Astrocyte of the spinal cord (primary cell): ENCODE measurements at regions not wholly inside any gene's neighbourhood (a gene's known extent, or its start where the extent isn't known, plus 50 kb on each side); places are given as distances from the start of the nearest gene placed in this dataset.

Source experiments
- DNase-seq: peaks from one replicate; pipeline ENCODE4 v3.0.0; 2011; ENCODE audit warnings: low read depth, low spot score
- H3K4me3 ChIP-seq: 2 replicates; pipeline ENCODE4 v1.5.1; 2011; ENCODE audit warnings: low read depth, mild to moderate bottlenecking, low read length, moderate library complexity
- in situ Hi-C: cut with HindIII; loops from 2 replicates; pipeline ENCODE4 v1.10.0; 2017; ENCODE audit warnings: low sequenced_read_pairs
- TF ChIP-seq, protein P1 (sequence below): IDR thresholded peaks from 2 replicates; pipeline ENCODE4 v1.5.1; 2012; ENCODE audit warnings: low read depth, mild to moderate bottlenecking, low read length, inconsistent platforms

GRCh38 chr10:18760836-18761235 is 101.6 kb downstream of the ARL5B start:
- H3K4me3 ChIP-seq, result no peak overlapping the region
- in situ Hi-C loops, result no loop called here
- DNase-seq, result no peak
- TF ChIP-seq, protein P1, sequence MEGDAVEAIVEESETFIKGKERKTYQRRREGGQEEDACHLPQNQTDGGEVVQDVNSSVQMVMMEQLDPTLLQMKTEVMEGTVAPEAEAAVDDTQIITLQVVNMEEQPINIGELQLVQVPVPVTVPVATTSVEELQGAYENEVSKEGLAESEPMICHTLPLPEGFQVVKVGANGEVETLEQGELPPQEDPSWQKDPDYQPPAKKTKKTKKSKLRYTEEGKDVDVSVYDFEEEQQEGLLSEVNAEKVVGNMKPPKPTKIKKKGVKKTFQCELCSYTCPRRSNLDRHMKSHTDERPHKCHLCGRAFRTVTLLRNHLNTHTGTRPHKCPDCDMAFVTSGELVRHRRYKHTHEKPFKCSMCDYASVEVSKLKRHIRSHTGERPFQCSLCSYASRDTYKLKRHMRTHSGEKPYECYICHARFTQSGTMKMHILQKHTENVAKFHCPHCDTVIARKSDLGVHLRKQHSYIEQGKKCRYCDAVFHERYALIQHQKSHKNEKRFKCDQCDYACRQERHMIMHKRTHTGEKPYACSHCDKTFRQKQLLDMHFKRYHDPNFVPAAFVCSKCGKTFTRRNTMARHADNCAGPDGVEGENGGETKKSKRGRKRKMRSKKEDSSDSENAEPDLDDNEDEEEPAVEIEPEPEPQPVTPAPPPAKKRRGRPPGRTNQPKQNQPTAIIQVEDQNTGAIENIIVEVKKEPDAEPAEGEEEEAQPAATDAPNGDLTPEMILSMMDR, result no peak

GRCh38 chr10:18767981-18768380 is 108.8 kb downstream of the ARL5B start:
- TF ChIP-seq, protein P1, result no peak
- H3K4me3 ChIP-seq, result no peak overlapping the region
- no peak for DNase-seq
- in situ Hi-C loops, result no loop called here

DNA sequence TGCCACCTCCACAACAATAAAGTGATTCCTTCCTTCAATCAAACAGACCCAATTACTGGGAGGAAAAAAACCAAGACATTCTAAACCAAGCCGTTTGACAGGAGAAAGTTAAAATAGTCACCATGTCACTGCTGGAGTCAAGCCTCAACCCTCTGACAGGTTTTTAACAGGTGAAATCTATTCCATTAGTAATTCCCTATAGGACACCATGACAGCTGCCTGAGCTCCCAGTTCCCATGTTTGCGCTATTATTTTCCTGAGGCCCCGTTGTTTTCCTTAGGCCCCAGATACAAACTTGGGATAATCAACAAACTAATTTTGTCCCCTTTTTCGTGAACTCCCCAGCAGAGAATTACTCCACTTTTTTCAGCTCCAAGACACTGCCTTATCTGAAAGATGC is 113.9 kb downstream of the ARL5B start:
- H3K4me3 ChIP-seq, result no peak overlapping the region
- TF ChIP-seq, protein P1, result no peak
- in situ Hi-C loops, result no loop called here
- DNase-seq, result no peak

- no peak overlapping the region for H3K4me3 ChIP-seq
- no peak for DNase-seq
- in situ Hi-C loops, result no loop called here
- TF ChIP-seq, protein P1, result no peak
Measured at GRCh38 chr10:18777258-18777657, 118.0 kb downstream of the ARL5B start.

- DNase-seq, result no peak
Measured at GRCh38 chr10:18786478-18786877, 127.2 kb downstream of the ARL5B start.

DNA sequence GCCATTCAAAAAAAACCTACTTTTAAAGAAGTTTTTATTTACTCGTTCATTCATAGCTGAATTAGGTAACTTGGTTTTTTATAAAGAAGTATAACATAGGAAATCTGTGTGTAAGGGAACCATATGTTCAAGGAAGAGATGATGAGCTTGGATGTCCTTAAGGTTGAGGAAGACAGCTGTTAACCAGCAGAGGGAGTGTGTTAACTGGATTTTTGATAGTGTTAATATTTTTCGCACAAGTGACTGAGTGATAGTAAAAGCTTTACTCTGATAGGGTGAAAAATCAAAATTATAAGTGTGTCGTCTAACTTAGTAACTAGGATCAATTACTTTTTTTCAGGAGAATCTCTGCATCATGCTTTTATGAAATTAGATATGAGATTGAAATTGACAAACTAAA is 134.7 kb downstream of the ARL5B start:
- in situ Hi-C loops, result no loop called here
- DNase-seq, result peak; percentile 16
- TF ChIP-seq, protein P1, result peak; percentile 47
- H3K4me3 ChIP-seq, result no peak overlapping the region

More at GRCh38 chr10:18786478-18786877, 127.2 kb downstream of the ARL5B start:
- in situ Hi-C loops, result no loop called here
- H3K4me3 ChIP-seq, result no peak overlapping the region
- TF ChIP-seq, protein P1, result no peak

GRCh38 chr10:18795549-18795948 is 136.3 kb downstream of the ARL5B start:
- in situ Hi-C loops, result no loop called here
- no peak for DNase-seq
- no peak overlapping the region for H3K4me3 ChIP-seq
- TF ChIP-seq, protein P1, result no peak
